ENCODE measurements at regions not wholly inside any gene's neighbourhood (a gene's known extent, or its start where the extent isn't known, plus 50 kb on each side); places are given as distances from the start of the nearest gene placed in this dataset.

DNA sequence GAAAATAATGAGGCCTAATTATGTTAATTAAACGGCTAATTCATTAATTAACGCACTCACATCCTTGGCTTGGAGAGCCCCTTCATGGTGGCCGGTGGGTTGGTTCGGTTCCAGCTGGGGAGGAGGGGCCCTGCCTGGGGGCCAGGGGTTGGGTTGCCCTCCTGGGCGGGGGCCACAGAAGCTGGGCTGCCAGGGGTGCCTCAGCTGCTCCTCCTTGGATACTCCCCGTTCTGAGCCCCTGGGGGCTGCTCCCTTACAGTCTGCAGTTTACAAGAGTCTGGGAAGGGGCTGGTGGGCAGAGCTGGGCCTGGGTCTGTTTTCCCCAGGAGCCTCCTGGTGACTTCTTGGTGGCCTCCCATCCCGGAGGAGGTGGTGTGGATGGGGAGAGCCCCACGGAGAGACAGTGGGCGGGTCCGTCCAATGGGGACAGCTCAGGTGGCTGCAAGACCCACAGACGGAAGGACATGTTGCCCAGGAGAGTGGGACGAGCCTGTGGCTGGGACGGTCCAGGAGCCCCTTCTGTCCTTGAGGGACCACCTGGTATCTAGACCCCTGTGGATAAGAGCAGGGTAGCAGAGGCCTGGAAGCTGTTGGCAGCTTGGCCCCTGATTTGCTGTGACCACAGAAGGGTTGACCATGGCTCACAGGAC lies 277.5 kb downstream of the PBX3 start:
- ChIA-PET CTCF (no interaction called here), POLR2A (no interaction called here)
- H3K27me3 ChIP-seq (ENCODE audit: control insufficient read depth in 2 of 2, insufficient read depth in 2 of 2, low read length in 2 of 2), result no peaks in the 10 kb centered on the region
- H3K79me2 ChIP-seq (ENCODE audit: control insufficient read depth, insufficient read depth, low read length), result no peaks in the 10 kb centered on the region
- BruUV-seq (replicated peaks), result no TSS peak
- H3K9me3 ChIP-seq (replicated peaks; ENCODE audit: control insufficient read depth, insufficient read depth, low read length), result no peaks in the 10 kb centered on the region
- H3K4me1 ChIP-seq (ENCODE audit: control insufficient read depth, extremely low read depth, insufficient read depth, low read length), result no peaks in the 10 kb centered on the region
- dilution Hi-C loops (cut with MboI; ENCODE audit: extremely low pct_ligation_motif_present, low sequenced_read_pairs) (no loop called here), intact Hi-C loops (cut with micrococcal nuclease) (no loop called here)
- no peaks in the 10 kb centered on the region for H3K36me3 ChIP-seq (ENCODE audit: control insufficient read depth in 2 of 2, extremely low read depth in 1 of 2, insufficient read depth in 2 of 2, low read length in 2 of 2)
- no peak for FAIRE-seq
- no peak overlapping the region for H2AFZ ChIP-seq (ENCODE audit: low read depth, low read length)
- no peak overlapping the region for H3K4me2 ChIP-seq (ENCODE audit: insufficient read depth, low read length)
- H3K9me1 ChIP-seq (replicated peaks; ENCODE audit: control insufficient read depth, extremely low read depth, insufficient read depth, low read length), result no peaks in the 10 kb centered on the region
- H4K20me1 ChIP-seq (replicated peaks; ENCODE audit: control insufficient read depth, extremely low read depth, insufficient read depth, low read length), result no peaks in the 10 kb centered on the region
- TF ChIP-seq GATA2 (IDR thresholded peaks at IDR 0.05; ENCODE audit: insufficient read depth, insufficient read length, low read depth, low read length) (no peak), POLR2AphosphoS5 (IDR thresholded peaks at IDR 0.05; ENCODE audit: insufficient read depth, low read depth, low read length) (no peak), JUN (IDR thresholded peaks at IDR 0.05; ENCODE audit: borderline replicate concordance, insufficient read depth, insufficient read length, low read depth) (no peak), POLR2A (IDR thresholded peaks at IDR 0.05; ENCODE audit: low read depth, low read length) (no peak)
- TF ChIP-seq, protein P1, sequence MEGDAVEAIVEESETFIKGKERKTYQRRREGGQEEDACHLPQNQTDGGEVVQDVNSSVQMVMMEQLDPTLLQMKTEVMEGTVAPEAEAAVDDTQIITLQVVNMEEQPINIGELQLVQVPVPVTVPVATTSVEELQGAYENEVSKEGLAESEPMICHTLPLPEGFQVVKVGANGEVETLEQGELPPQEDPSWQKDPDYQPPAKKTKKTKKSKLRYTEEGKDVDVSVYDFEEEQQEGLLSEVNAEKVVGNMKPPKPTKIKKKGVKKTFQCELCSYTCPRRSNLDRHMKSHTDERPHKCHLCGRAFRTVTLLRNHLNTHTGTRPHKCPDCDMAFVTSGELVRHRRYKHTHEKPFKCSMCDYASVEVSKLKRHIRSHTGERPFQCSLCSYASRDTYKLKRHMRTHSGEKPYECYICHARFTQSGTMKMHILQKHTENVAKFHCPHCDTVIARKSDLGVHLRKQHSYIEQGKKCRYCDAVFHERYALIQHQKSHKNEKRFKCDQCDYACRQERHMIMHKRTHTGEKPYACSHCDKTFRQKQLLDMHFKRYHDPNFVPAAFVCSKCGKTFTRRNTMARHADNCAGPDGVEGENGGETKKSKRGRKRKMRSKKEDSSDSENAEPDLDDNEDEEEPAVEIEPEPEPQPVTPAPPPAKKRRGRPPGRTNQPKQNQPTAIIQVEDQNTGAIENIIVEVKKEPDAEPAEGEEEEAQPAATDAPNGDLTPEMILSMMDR (IDR thresholded peaks at IDR 0.05; ENCODE audit: extremely low read depth in 1 of 2, insufficient read depth in 1 of 2, low read depth in 1 of 2, low read length in 2 of 2), result no peak
- no peak overlapping the region for H3K9ac ChIP-seq (replicated peaks; ENCODE audit: extremely low read depth, insufficient read depth, low read length)
- no peak overlapping the region for H3K27ac ChIP-seq (ENCODE audit: insufficient read depth, low read depth, low read length)
- H3K4me3 ChIP-seq (replicated peaks in 1 of 3; ENCODE audit: insufficient read depth in 1 of 3, low read depth in 1 of 3, low read length in 3 of 3), result no peak overlapping the region
- DNase-seq (ENCODE audit: low read depth, low spot score), result no peak

DNA sequence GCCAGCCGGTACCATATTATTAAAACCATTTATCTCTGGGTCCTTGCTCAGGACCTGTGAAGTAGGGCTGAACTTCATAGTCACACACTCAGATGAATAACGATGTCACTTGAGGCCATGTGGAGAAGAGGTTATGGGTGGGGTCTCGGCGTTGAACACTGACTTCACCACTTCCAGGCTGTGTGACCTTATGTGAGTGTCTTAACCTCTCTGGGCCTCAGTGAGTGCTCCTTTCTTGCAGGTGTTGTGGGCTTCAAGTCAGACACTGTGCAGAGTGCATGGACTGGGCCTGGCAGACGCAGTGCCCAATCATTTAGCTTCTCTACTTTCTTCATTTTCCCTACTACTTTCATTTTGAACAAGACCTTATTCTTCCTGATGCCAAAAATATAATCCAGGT lies 278.8 kb downstream of the PBX3 start:
- POLR2A ChIA-PET, result no interaction called here
- DNase-seq (ENCODE audit: low read depth, low spot score) (no peak), FAIRE-seq (no peak)
- Histone ChIP-seq H3K9me1 (replicated peaks; ENCODE audit: control insufficient read depth, extremely low read depth, insufficient read depth, low read length) (no peaks in the 10 kb centered on the region), H3K4me2 (ENCODE audit: insufficient read depth, low read length) (no peak overlapping the region), H3K79me2 (ENCODE audit: control insufficient read depth, insufficient read depth, low read length) (no peaks in the 10 kb centered on the region), H3K36me3 (ENCODE audit: control insufficient read depth in 2 of 2, extremely low read depth in 1 of 2, insufficient read depth in 2 of 2, low read length in 2 of 2) (no peaks in the 10 kb centered on the region), H3K9ac (replicated peaks; ENCODE audit: extremely low read depth, insufficient read depth, low read length) (no peak overlapping the region), H3K9me3 (replicated peaks; ENCODE audit: control insufficient read depth, insufficient read depth, low read length) (no peaks in the 10 kb centered on the region), H4K20me1 (replicated peaks; ENCODE audit: control insufficient read depth, extremely low read depth, insufficient read depth, low read length) (no peaks in the 10 kb centered on the region), H3K27ac (ENCODE audit: insufficient read depth, low read depth, low read length) (no peak overlapping the region), H2AFZ (ENCODE audit: low read depth, low read length) (no peak overlapping the region), H3K4me3 (replicated peaks in 1 of 3; ENCODE audit: insufficient read depth in 1 of 3, low read depth in 1 of 3, low read length in 3 of 3) (no peak overlapping the region), H3K27me3 (ENCODE audit: control insufficient read depth in 2 of 2, insufficient read depth in 2 of 2, low read length in 2 of 2) (no peaks in the 10 kb centered on the region), H3K4me1 (ENCODE audit: control insufficient read depth, extremely low read depth, insufficient read depth, low read length) (no peaks in the 10 kb centered on the region)
- no TSS peak for BruUV-seq (replicated peaks)
- TF ChIP-seq POLR2A (IDR thresholded peaks at IDR 0.05; ENCODE audit: low read depth, low read length) (no peak), EZH2 (IDR thresholded peaks at IDR 0.05; ENCODE audit: borderline replicate concordance, low read depth, low read length, severe bottlenecking) (no peak), JUN (IDR thresholded peaks at IDR 0.05; ENCODE audit: borderline replicate concordance, insufficient read depth, insufficient read length, low read depth) (no peak), MYC (IDR thresholded peaks at IDR 0.05; ENCODE audit: low read depth, low read length) (no peak), POLR2AphosphoS5 (IDR thresholded peaks at IDR 0.05; ENCODE audit: insufficient read depth, low read depth, low read length) (no peak), GATA2 (IDR thresholded peaks at IDR 0.05; ENCODE audit: insufficient read depth, insufficient read length, low read depth, low read length) (no peak), FOS (IDR thresholded peaks at IDR 0.05; ENCODE audit: borderline replicate concordance, insufficient read depth, low read length) (no peak)
- TF ChIP-seq, protein P2, sequence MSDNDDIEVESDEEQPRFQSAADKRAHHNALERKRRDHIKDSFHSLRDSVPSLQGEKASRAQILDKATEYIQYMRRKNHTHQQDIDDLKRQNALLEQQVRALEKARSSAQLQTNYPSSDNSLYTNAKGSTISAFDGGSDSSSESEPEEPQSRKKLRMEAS (IDR thresholded peaks at IDR 0.05; ENCODE audit: insufficient read depth, insufficient read length), result no peak
- TF ChIP-seq, protein P1 (IDR thresholded peaks at IDR 0.05; ENCODE audit: extremely low read depth in 1 of 2, insufficient read depth in 1 of 2, low read depth in 1 of 2, low read length in 2 of 2), result no peak
- CTCF ChIA-PET, result no interaction called here
- intact Hi-C loops (cut with micrococcal nuclease), result no loop called here
- dilution Hi-C loops (cut with MboI; ENCODE audit: extremely low pct_ligation_motif_present, low sequenced_read_pairs), result no loop called here

Data from endothelial cell of umbilical vein (primary cell).